ENCODE measurements at regions not wholly inside any gene's neighbourhood (a gene's known extent, or its start where the extent isn't known, plus 50 kb on each side); places are given as distances from the start of the nearest gene placed in this dataset.

DNA sequence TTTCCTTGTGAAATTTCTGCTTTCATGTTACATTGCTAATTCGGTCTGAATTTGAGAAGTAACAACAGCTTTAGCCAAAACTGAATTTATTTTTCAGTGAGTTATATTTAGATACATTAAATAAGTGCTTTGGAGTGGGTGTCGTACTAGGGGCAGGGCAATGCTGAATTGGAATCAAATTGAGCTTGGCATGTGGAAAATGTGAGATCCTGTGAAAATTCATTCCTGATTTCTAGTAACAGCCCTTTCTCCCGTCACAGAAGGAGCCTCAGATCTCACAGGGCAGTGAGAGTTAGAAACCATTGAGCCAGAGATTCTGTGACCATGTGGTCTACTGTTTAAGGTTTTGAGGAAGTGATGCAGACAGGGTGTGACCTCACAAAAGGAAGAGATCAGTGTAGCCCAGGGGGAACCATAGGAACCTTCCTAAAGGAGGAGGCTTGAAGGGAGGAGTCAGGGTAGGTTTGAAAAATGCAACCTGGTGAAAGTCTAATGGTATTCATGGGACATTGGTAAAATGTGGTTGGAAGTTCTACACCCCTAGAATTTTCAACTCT lies 1136.8 kb downstream of the AACS start:
- TF ChIP-seq CHD1 (IDR thresholded peaks at IDR 0.05; ENCODE audit: low read depth, low read length): no peak
- no peak for TF ChIP-seq KDM5A (IDR thresholded peaks at IDR 0.05; ENCODE audit: low read length)
- TF ChIP-seq TCF12 (IDR thresholded peaks at IDR 0.05; ENCODE audit: low read depth, low read length): no peak
- TF ChIP-seq POLR2A (IDR thresholded peaks at IDR 0.05; ENCODE audit: control extremely low read depth in 1 of 2, low read depth in 2 of 2, low read length in 2 of 2): no peak
- no peak for TF ChIP-seq SP1 (IDR thresholded peaks at IDR 0.05; ENCODE audit: low read depth, low read length)
- TF ChIP-seq RNF2 (IDR thresholded peaks at IDR 0.05; ENCODE audit: borderline replicate concordance, low read depth, low read length, missing control alignments, poor library complexity, severe bottlenecking): no peak
- TF ChIP-seq SP4 (IDR thresholded peaks at IDR 0.05; ENCODE audit: low read length): no peak
- no peak for TF ChIP-seq CEBPB (IDR thresholded peaks at IDR 0.05; ENCODE audit: low read depth, low read length)
- 95% methylated on average over 3 of the region's 3 CpGs; no CpG with 5 or more reads in 1 of the 2 experiments for WGBS, 2 experiments (ENCODE audit: extremely low coverage in 1 of 2, insufficient coverage in 1 of 2, insufficient read length in 1 of 2, insufficient replicate concordance in 2 of 2, low coverage in 1 of 2, low lambda C conversion rate in 2 of 2, missing lambda C conversion rate in 1 of 2)
- no peaks in the 10 kb centered on the region for H3K9me3 ChIP-seq (ENCODE audit: insufficient read depth in 2 of 2, low read depth in 1 of 2, low read length in 1 of 2)
- H3K4me3 ChIP-seq (ENCODE audit: extremely low read depth in 1 of 4, insufficient read depth in 2 of 4, low read depth in 3 of 4, low read length in 4 of 4): no peak overlapping the region
- H3K4ac ChIP-seq (replicated peaks; ENCODE audit: insufficient read length, low read depth, low read length): no peak overlapping the region
- no peaks in the 10 kb centered on the region for H3K79me1 ChIP-seq (ENCODE audit: low read depth, low read length)
- peaks cover 0 to 7% (median 3%) of the 10 kb centered on the region in 4 experiments; a peak in 2 of 7 replicates for H3K4me1 ChIP-seq (replicated peaks in 1 of 4; ENCODE audit: control insufficient read depth in 3 of 4, insufficient read depth in 4 of 4, low read length in 3 of 4)
- no peak overlapping the region for H3K27ac ChIP-seq (ENCODE audit: low read depth, low read length)
- H3K14ac ChIP-seq (ENCODE audit: insufficient read length): no peak overlapping the region
- H4K8ac ChIP-seq (ENCODE audit: extremely low read depth, insufficient read depth, low read length): no peak overlapping the region
- H2BK12ac ChIP-seq (ENCODE audit: low read depth, low read length): no peak overlapping the region
- no peak overlapping the region for H3K18ac ChIP-seq (ENCODE audit: extremely low read depth, low read length)
- peaks cover 0 to 2% of the 10 kb centered on the region in 2 experiments for H4K20me1 ChIP-seq (replicated peaks in 1 of 2; ENCODE audit: control insufficient read depth in 1 of 2, insufficient read depth in 2 of 2, low read length in 2 of 2)
- no peak overlapping the region for H3K23ac ChIP-seq (ENCODE audit: insufficient read length)
- H3K56ac ChIP-seq (replicated peaks; ENCODE audit: insufficient read length, low read depth, low read length): no peak overlapping the region
- no peak overlapping the region for H3K4me2 ChIP-seq (ENCODE audit: insufficient read depth in 1 of 2, low read depth in 2 of 2, low read length in 2 of 2)
- H3K79me2 ChIP-seq (ENCODE audit: control insufficient read depth in 1 of 2, insufficient read depth in 2 of 2, low read length in 2 of 2): no peaks in the 10 kb centered on the region
- no peak overlapping the region for H2BK5ac ChIP-seq (ENCODE audit: low read depth, low read length)
- CTCF ChIA-PET (ENCODE audit: partially characterized antibody): interaction anchor here (0.6 kb wide), 1 partner anchor 17 kb away, joined by 3 read pairs; no protein-coding TSS in a partner anchor
- H2BK15ac ChIP-seq (ENCODE audit: low read length): no peak overlapping the region
- H2AFZ ChIP-seq (ENCODE audit: low read length): peak overlapping the region; percentile 64; the same call in 1 of the 2 replicates
- no peak overlapping the region for H2AK5ac ChIP-seq (ENCODE audit: low read depth, low read length)
- H4K5ac ChIP-seq (ENCODE audit: insufficient read length, low read depth, low read length): no peak overlapping the region
- H3K9ac ChIP-seq (replicated peaks in 1 of 4; ENCODE audit: extremely low read depth in 1 of 4, low read depth in 3 of 4, low read length in 3 of 4): no peak overlapping the region
- H2BK120ac ChIP-seq (replicated peaks; ENCODE audit: low read depth, low read length): no peak overlapping the region
- no peaks in the 10 kb centered on the region for H3K23me2 ChIP-seq (ENCODE audit: low read depth, low read length)
- H4K91ac ChIP-seq (replicated peaks; ENCODE audit: insufficient read length, low read length): no peak overlapping the region
- POLR2A ChIA-PET (ENCODE audit: partially characterized antibody): no interaction called here
- FAIRE-seq (no peak), DNase-seq (ENCODE audit: low read depth in 1 of 2, low spot score in 2 of 2) (no peak)
- H3K36me3 ChIP-seq (ENCODE audit: control insufficient read depth in 2 of 4, insufficient read depth in 4 of 4, low read length in 3 of 4): no peaks in the 10 kb centered on the region
- no peak overlapping the region for H2BK20ac ChIP-seq (ENCODE audit: low read length)
- no peaks in the 10 kb centered on the region; a peak in 1 of 7 replicates for H3K27me3 ChIP-seq (replicated peaks in 1 of 4; ENCODE audit: control insufficient read depth in 3 of 4, extremely low read depth in 1 of 4, insufficient read depth in 3 of 4, low read length in 3 of 4)
